ENCODE measurements at regions not wholly inside any gene's neighbourhood (a gene's known extent, or its start where the extent isn't known, plus 50 kb on each side); places are given as distances from the start of the nearest gene placed in this dataset.

GRCh38 chr12:124397807-124398577 lies 103.1 kb downstream of the RFLNA start:
- Histone ChIP-seq H3K27ac (ENCODE audit: low read length) (no peak overlapping the region), H3K9me3 (ENCODE audit: control insufficient read depth, insufficient read depth, low read length) (no peaks in the 10 kb centered on the region), H3K27me3 (ENCODE audit: control insufficient read depth, insufficient read depth, low read length) (no peaks in the 10 kb centered on the region), H3K4me1 (ENCODE audit: control insufficient read depth, insufficient read depth, low read length) (peaks cover 8% of the 10 kb centered on the region), H3K4me3 (ENCODE audit: low read length) (no peak overlapping the region), H3K36me3 (ENCODE audit: control insufficient read depth, insufficient read depth, low read length) (peaks cover 41% of the 10 kb centered on the region)
- 88% methylated on average over 22 of the region's 22 CpGs for WGBS (ENCODE audit: insufficient coverage)
- H3K4me3 Mint-ChIP-seq, result no peak overlapping the region
- TF ChIP-seq CTCF (IDR thresholded peaks at IDR 0.05), result no peak
- H3K4me1 Mint-ChIP-seq, result peaks cover 15 to 24% of the 10 kb centered on the region in 2 donors
- no peaks in the 10 kb centered on the region for H3K36me3 Mint-ChIP-seq
- no peak overlapping the region for H3K27ac Mint-ChIP-seq
- DNase-seq, result no peak
- intact Hi-C loops (cut with micrococcal nuclease), result no loop called here
- H3K9me3 Mint-ChIP-seq, result no peaks in the 10 kb centered on the region
- H3K27me3 Mint-ChIP-seq (ENCODE audit: low read depth in 2 of 2), result no peaks in the 10 kb centered on the region
- ATAC-seq, result no peak

GRCh38 chr12:124397399-124397679 lies 102.4 kb downstream of the RFLNA start:
- Mint-ChIP-seq H3K27me3 (ENCODE audit: low read depth in 2 of 2) (no peaks in the 10 kb centered on the region), H3K9me3 (no peaks in the 10 kb centered on the region), H3K4me1 (peaks cover 18 to 27% of the 10 kb centered on the region in 2 donors), H3K4me3 (no peak overlapping the region), H3K36me3 (no peaks in the 10 kb centered on the region), H3K27ac (no peak overlapping the region)
- Histone ChIP-seq H3K27ac (ENCODE audit: low read length) (no peak overlapping the region), H3K9me3 (ENCODE audit: control insufficient read depth, insufficient read depth, low read length) (no peaks in the 10 kb centered on the region), H3K36me3 (ENCODE audit: control insufficient read depth, insufficient read depth, low read length) (peaks cover 41% of the 10 kb centered on the region), H3K27me3 (ENCODE audit: control insufficient read depth, insufficient read depth, low read length) (no peaks in the 10 kb centered on the region), H3K4me3 (ENCODE audit: low read length) (no peak overlapping the region), H3K4me1 (ENCODE audit: control insufficient read depth, insufficient read depth, low read length) (peaks cover 14% of the 10 kb centered on the region)
- ATAC-seq, result no peak
- DNase-seq, result no peak
- intact Hi-C loops (cut with micrococcal nuclease), result no loop called here
- WGBS (ENCODE audit: insufficient coverage), result 91% methylated on average over 7 of the region's 7 CpGs
- TF ChIP-seq CTCF (IDR thresholded peaks at IDR 0.05), result no peak

- H3K9me3 Mint-ChIP-seq, result no peaks in the 10 kb centered on the region
- H3K27ac Mint-ChIP-seq, result no peak overlapping the region
- ATAC-seq (no peak), DNase-seq (no peak)
- no peak for TF ChIP-seq CTCF (IDR thresholded peaks at IDR 0.05)
- H3K9me3 ChIP-seq (ENCODE audit: control insufficient read depth, insufficient read depth, low read length), result no peaks in the 10 kb centered on the region
- H3K36me3 Mint-ChIP-seq, result no peaks in the 10 kb centered on the region
- WGBS (ENCODE audit: insufficient coverage), result 95% methylated on average over 35 of the region's 35 CpGs
- peaks cover 40% of the 10 kb centered on the region for H3K36me3 ChIP-seq (ENCODE audit: control insufficient read depth, insufficient read depth, low read length)
- no peaks in the 10 kb centered on the region for H3K27me3 ChIP-seq (ENCODE audit: control insufficient read depth, insufficient read depth, low read length)
- H3K4me3 ChIP-seq (ENCODE audit: low read length), result no peak overlapping the region
- H3K4me1 Mint-ChIP-seq, result peaks cover 23 to 33% of the 10 kb centered on the region in 2 donors
- no peak overlapping the region for H3K27ac ChIP-seq (ENCODE audit: low read length)
- H3K4me1 ChIP-seq (ENCODE audit: control insufficient read depth, insufficient read depth, low read length), result peaks cover 20% of the 10 kb centered on the region
- H3K4me3 Mint-ChIP-seq, result no peak overlapping the region
- H3K27me3 Mint-ChIP-seq (ENCODE audit: low read depth in 2 of 2), result no peaks in the 10 kb centered on the region
- intact Hi-C loops (cut with micrococcal nuclease), result no loop called here
These were observed 101.9 kb downstream of the RFLNA start for GRCh38 chr12:124396544-124397398.
